Peyer's patch (tissue), 4 donors: ENCODE measurements at regions not wholly inside any gene's neighbourhood (a gene's known extent, or its start where the extent isn't known, plus 50 kb on each side); places are given as distances from the start of the nearest gene placed in this dataset.

Experiments
- CTCF ChIP-seq, 6 experiments: fragments of 450-650 bp in 4 of 6; fragments of 200-600 bp in 2 of 6; sonication (generic) in 1 of 6; IDR thresholded peaks; one replicate each; pipeline ENCODE4 v1.5.1; 2017 to 2019; ENCODE audit warnings: antibody characterized with exemption in 6 of 6, mild to moderate bottlenecking in 3 of 6, moderate library complexity in 1 of 6
- POLR2A ChIP-seq, 2 donors: fragments of 450-650 bp; IDR thresholded peaks; one replicate each; pipeline ENCODE4 v1.5.1; 2017; ENCODE audit warnings: antibody characterized with exemption in 2 of 2, mild to moderate bottlenecking in 2 of 2, moderate library complexity in 2 of 2

GRCh38 chr16:14370736-14371234, 259.3 kb downstream of the PARN start:
- TF ChIP-seq CTCF (IDR thresholded peaks at IDR 0.05) (no peak), POLR2A (IDR thresholded peaks at IDR 0.05) (no peak)
